ENCODE measurements at regions not wholly inside any gene's neighbourhood (a gene's known extent, or its start where the extent isn't known, plus 50 kb on each side); places are given as distances from the start of the nearest gene placed in this dataset.

DNA sequence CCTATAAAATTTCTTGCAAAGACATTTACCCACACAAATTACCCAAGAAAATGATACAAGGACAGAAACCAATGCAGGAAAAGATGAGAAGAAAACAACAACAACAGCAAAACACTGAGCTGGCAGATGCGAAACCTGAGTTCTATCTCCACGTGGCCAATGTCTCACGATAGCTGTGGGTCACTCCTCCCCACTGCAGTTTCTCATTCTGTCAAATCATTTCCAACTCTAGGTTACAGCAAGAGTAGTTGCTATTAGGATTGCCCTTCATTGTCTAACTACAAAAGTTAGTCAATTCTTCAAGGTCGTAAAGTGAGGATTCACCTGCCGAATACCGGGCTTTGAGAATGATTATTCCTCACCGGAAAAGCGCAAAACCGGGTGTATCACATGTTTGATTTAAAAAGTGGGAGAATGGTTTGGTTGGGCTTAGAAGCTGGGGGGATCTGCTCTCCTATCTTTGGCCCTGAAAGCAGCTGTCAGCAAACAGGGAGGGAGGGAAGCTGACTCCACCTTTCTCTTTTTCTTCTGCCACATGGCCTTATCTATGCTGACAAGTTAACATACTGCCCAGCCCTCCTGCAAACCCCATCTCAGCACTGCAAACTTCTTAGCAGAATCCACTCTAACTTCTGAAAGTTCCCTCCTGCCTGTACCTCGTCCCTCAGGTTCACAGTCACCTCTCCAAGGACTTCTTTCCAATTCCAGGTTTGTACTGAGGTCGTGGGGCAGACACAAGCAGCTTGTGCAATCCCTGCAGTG lies 473.0 kb downstream of the SOX11 start:
- Histone ChIP-seq H2AFZ (ENCODE audit: low read length) (no peak overlapping the region), H3K27me3 (ENCODE audit: insufficient read depth, low read length) (no peaks in the 10 kb centered on the region), H3K23me2 (ENCODE audit: insufficient read length, low read depth, low read length, poor library complexity, severe bottlenecking) (no peaks in the 10 kb centered on the region), H3K9ac (ENCODE audit: extremely low read depth, insufficient read length, low read length) (no peak overlapping the region), H2BK12ac (ENCODE audit: insufficient read length, low read depth, low read length) (no peak overlapping the region), H3K27ac (ENCODE audit: insufficient read length, low read depth, low read length) (no peak overlapping the region), H2AK5ac (ENCODE audit: insufficient read length, low read length) (no peak overlapping the region), H2BK120ac (ENCODE audit: low read depth, low read length, poor library complexity, severe bottlenecking) (no peak overlapping the region), H3K14ac (ENCODE audit: insufficient read depth, low read length) (no peak overlapping the region), H3K56ac (ENCODE audit: insufficient read length, low read depth, low read length) (no peak overlapping the region), H3K4ac (ENCODE audit: low read depth, low read length) (no peak overlapping the region), H4K20me1 (ENCODE audit: control insufficient read depth, insufficient read depth, insufficient read length) (no peaks in the 10 kb centered on the region), H2BK5ac (ENCODE audit: insufficient read length, low read length) (no peak overlapping the region), H3K23ac (ENCODE audit: insufficient read length, low read depth, low read length) (no peak overlapping the region), H2BK20ac (ENCODE audit: low read depth, low read length, poor library complexity, severe bottlenecking) (no peak overlapping the region), H2BK15ac (ENCODE audit: low read depth, low read length) (no peak overlapping the region), H3K18ac (ENCODE audit: insufficient read length, low read depth, low read length) (no peak overlapping the region), H3K79me2 (ENCODE audit: insufficient read depth, low read length) (no peaks in the 10 kb centered on the region), H3K4me2 (ENCODE audit: insufficient read depth, insufficient read length, low read length) (no peak overlapping the region), H4K8ac (replicated peaks; ENCODE audit: insufficient read length, low read depth, low read length) (no peak overlapping the region), H4K5ac (ENCODE audit: insufficient read length, low read depth, low read length) (no peak overlapping the region), H3T11ph (ENCODE audit: low read length) (no peak overlapping the region), H4K91ac (ENCODE audit: insufficient read length, low read depth, low read length) (no peak overlapping the region), H3K79me1 (ENCODE audit: insufficient read depth, low read depth, low read length, poor library complexity, severe bottlenecking) (no peaks in the 10 kb centered on the region), H3K4me1 (ENCODE audit: insufficient read depth, low read length) (no peaks in the 10 kb centered on the region), H3K9me3 (ENCODE audit: control insufficient read depth, low read depth, low read length) (no peaks in the 10 kb centered on the region)
- TF ChIP-seq, protein P1, sequence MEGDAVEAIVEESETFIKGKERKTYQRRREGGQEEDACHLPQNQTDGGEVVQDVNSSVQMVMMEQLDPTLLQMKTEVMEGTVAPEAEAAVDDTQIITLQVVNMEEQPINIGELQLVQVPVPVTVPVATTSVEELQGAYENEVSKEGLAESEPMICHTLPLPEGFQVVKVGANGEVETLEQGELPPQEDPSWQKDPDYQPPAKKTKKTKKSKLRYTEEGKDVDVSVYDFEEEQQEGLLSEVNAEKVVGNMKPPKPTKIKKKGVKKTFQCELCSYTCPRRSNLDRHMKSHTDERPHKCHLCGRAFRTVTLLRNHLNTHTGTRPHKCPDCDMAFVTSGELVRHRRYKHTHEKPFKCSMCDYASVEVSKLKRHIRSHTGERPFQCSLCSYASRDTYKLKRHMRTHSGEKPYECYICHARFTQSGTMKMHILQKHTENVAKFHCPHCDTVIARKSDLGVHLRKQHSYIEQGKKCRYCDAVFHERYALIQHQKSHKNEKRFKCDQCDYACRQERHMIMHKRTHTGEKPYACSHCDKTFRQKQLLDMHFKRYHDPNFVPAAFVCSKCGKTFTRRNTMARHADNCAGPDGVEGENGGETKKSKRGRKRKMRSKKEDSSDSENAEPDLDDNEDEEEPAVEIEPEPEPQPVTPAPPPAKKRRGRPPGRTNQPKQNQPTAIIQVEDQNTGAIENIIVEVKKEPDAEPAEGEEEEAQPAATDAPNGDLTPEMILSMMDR (conservative IDR thresholded peaks at IDR 0.05) = no peak
- H3K36me3 Mint-ChIP-seq (ENCODE audit: insufficient read depth in 1 of 3, low read depth in 3 of 3) = peaks cover 0 to 4% (median 0%) of the 10 kb centered on the region in 3 experiments; a peak in 1 of 7 replicates
- H3K27me3 Mint-ChIP-seq (ENCODE audit: low read depth) = peaks cover 6% of the 10 kb centered on the region
- WGBS (ENCODE audit: extremely low coverage, insufficient read length, low lambda C conversion rate) = no CpG with 5 or more reads among the region's 11 CpGs
- no peak overlapping the region; a peak in 1 of 7 replicates for H3K27ac Mint-ChIP-seq
- H3K4me3 Mint-ChIP-seq = no peak overlapping the region
- H3K9me3 Mint-ChIP-seq = peaks cover 8 to 9% of the 10 kb centered on the region in 2 experiments; a peak in 3 of 5 replicates
- peaks cover 20 to 22% of the 10 kb centered on the region in 2 experiments for H3K4me1 Mint-ChIP-seq
- no peak for DNase-seq

Data from H9 (cell line).